SK-N-SH (cell line): ENCODE measurements at regions not wholly inside any gene's neighbourhood (a gene's known extent, or its start where the extent isn't known, plus 50 kb on each side); places are given as distances from the start of the nearest gene placed in this dataset.

Experiments used
- CTCF ChIP-seq: fragments of 200-600 bp; sonication (generic); IDR thresholded peaks from 2 replicates; pipeline ENCODE4 v1.6.1; 2017; ENCODE audit warnings: antibody characterized with exemption, mild to moderate bottlenecking, moderate library complexity
- MXI1 ChIP-seq: IDR thresholded peaks from 2 replicates; pipeline ENCODE4 v1.6.1; 2012; ENCODE audit warnings: mild to moderate bottlenecking, low read depth, low read length, improper control_type of control experiment
- RAD21 ChIP-seq: IDR thresholded peaks from 2 replicates; pipeline ENCODE4 v1.6.1; 2012; ENCODE audit warnings: mild to moderate bottlenecking, low read length

- TF ChIP-seq MXI1, result no peak
- no peak for TF ChIP-seq RAD21
- TF ChIP-seq CTCF, result no peak
These were observed 124.8 kb downstream of the NSUN3 start for GRCh38 chr3:94187697-94188096.
